ENCODE measurements at regions not wholly inside any gene's neighbourhood (a gene's known extent, or its start where the extent isn't known, plus 50 kb on each side); places are given as distances from the start of the nearest gene placed in this dataset.

DNA sequence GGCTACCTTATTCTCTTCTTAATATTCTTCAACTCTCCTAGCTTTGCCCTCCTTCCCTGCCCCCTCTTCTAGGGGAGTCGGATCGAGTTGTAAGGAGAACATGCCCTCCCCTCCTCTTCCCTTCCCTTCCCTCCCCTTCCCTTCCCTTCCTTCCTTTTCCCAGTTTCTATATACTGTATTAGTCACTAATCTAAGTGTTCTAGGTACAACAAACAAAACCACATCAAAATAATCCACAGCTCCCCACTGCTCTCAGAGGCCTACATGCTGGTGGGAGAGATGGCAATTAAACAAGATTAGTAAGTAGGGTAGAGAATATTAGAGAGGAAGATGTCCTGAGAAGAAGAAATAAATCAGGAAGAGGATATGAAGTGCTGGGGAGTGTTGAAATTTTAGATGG lies 119.9 kb upstream of the PZP start:
- TF ChIP-seq EZH2 (IDR thresholded peaks at IDR 0.05; ENCODE audit: borderline replicate concordance, control insufficient read depth, low read depth, low read length) (no peak), SUZ12 (IDR thresholded peaks at IDR 0.05; ENCODE audit: unreplicated experiment) (no peak), RCOR1 (conservative IDR thresholded peaks at IDR 0.05; ENCODE audit: low read depth, low read length) (no peak), EP300 (IDR thresholded peaks at IDR 0.05; ENCODE audit: borderline replicate concordance in 1 of 2, control insufficient read depth in 1 of 2, low read depth in 2 of 2, low read length in 2 of 2) (no peak), LARP7 (IDR thresholded peaks at IDR 0.05) (no peak), POLR2A (IDR thresholded peaks at IDR 0.05; ENCODE audit: low read depth, low read length) (no peak)
- TF ChIP-seq, protein P1, sequence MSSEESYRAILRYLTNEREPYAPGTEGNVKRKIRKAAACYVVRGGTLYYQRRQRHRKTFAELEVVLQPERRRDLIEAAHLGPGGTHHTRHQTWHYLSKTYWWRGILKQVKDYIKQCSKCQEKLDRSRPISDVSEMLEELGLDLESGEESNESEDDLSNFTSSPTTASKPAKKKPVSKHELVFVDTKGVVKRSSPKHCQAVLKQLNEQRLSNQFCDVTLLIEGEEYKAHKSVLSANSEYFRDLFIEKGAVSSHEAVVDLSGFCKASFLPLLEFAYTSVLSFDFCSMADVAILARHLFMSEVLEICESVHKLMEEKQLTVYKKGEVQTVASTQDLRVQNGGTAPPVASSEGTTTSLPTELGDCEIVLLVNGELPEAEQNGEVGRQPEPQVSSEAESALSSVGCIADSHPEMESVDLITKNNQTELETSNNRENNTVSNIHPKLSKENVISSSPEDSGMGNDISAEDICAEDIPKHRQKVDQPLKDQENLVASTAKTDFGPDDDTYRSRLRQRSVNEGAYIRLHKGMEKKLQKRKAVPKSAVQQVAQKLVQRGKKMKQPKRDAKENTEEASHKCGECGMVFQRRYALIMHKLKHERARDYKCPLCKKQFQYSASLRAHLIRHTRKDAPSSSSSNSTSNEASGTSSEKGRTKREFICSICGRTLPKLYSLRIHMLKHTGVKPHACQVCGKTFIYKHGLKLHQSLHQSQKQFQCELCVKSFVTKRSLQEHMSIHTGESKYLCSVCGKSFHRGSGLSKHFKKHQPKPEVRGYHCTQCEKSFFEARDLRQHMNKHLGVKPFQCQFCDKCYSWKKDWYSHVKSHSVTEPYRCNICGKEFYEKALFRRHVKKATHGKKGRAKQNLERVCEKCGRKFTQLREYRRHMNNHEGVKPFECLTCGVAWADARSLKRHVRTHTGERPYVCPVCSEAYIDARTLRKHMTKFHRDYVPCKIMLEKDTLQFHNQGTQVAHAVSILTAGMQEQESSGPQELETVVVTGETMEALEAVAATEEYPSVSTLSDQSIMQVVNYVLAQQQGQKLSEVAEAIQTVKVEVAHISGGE (CRISPR knock-in tag; IDR thresholded peaks at IDR 0.05) = no peak
- TF ChIP-seq, protein P2, sequence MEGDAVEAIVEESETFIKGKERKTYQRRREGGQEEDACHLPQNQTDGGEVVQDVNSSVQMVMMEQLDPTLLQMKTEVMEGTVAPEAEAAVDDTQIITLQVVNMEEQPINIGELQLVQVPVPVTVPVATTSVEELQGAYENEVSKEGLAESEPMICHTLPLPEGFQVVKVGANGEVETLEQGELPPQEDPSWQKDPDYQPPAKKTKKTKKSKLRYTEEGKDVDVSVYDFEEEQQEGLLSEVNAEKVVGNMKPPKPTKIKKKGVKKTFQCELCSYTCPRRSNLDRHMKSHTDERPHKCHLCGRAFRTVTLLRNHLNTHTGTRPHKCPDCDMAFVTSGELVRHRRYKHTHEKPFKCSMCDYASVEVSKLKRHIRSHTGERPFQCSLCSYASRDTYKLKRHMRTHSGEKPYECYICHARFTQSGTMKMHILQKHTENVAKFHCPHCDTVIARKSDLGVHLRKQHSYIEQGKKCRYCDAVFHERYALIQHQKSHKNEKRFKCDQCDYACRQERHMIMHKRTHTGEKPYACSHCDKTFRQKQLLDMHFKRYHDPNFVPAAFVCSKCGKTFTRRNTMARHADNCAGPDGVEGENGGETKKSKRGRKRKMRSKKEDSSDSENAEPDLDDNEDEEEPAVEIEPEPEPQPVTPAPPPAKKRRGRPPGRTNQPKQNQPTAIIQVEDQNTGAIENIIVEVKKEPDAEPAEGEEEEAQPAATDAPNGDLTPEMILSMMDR (IDR thresholded peaks at IDR 0.05 in 2 of 3, conservative IDR thresholded peaks at IDR 0.05 in 1 of 3; ENCODE audit: control insufficient read depth in 2 of 3, extremely low read depth in 1 of 3, insufficient read depth in 1 of 3, low read depth in 3 of 3, low read length in 3 of 3) = no peak
